Activated T-cell treated with anti-CD3 and anti-CD28 coated beads for 4 hours (primary cell): ENCODE measurements at regions not wholly inside any gene's neighbourhood (a gene's known extent, or its start where the extent isn't known, plus 50 kb on each side); places are given as distances from the start of the nearest gene placed in this dataset.

ENCODE experiments used
- DNase-seq: peaks from one replicate; pipeline ENCODE4 v3.0.0-alpha.2; 2020

DNA sequence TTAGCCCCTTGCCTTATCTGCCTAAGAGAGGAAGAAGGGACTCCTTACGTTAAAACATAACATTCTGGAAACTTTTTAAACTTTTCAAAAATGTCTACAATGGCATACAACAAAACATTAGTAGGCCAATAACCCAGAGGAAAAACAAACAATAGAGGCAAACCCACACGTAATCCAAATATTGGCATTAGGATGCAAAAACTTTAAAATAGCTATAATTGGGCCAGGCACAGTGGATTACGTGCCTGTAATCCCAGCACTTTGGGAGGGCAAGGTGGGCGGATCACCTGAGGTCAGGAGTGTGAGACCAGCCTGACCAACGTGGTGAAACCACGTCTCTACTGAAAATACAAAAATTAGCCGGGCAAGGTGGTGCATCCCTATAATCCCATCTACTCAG lies 134.9 kb downstream of the AQP9 start:
- DNase-seq: no peak

DNA sequence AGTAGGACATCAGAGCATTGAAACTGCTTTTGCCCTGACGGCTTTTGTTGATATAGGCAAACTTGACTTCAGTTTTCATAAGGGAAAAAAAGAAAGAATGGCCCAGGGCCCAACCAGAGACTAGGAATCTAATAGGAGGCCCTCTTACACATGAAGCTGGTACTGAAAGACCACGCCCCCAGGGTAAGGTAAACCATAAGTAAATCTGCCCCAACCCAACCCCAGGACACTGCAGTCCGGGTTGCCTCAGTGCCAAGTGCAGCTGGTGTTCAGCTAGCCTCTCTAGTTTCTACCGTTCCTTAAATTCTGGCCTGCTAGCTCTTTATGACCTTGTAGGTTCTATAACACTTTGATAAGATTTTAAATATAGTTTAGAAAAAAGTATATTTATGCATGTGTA lies 136.7 kb downstream of the AQP9 start:
- no peak for DNase-seq

- no peak for DNase-seq
Measured at GRCh38 chr15:58275785-58276184, 137.6 kb downstream of the AQP9 start.

DNA sequence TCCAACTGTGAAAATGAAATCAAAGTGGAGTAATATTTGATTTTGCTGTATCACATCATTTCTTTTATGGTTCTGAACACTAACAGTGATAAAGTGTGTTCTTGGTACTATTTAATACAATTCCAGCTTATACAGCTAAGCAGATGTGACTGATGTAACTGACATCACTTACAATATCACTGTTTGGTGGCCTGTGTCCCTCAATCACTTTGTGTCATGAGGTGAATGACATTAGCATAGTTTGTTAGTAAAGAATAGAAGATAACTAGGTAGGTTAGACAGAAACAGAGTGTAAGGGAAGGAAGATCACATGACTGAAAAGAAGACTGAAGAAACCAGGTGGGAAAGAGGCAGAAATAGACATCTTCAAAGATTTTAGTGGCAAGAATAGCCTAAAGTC lies 138.7 kb downstream of the AQP9 start:
- no peak for DNase-seq

DNA sequence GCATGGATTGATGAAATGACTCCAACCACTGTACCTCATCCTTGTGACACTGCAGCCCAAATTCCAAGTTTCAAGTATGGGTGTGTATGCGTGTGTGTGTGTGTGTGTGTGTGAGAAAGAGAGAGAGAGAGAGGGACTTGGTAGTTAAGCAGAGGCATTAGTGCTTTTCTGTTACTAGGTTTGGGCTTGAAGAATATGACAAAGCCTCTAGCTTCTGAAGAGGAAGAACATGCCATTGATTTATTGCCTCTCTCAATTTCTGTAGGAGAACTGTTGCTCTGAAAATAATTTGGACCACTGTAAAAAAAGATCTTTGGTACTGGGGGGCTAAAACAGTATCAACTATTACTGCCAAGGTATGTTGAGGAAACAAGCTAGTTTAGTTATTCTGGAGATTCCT lies 139.2 kb downstream of the AQP9 start:
- no peak for DNase-seq

GRCh38 chr15:58279106-58279505 lies 140.9 kb downstream of the AQP9 start:
- no peak for DNase-seq

GRCh38 chr15:58279654-58280053 lies 141.5 kb downstream of the AQP9 start:
- no peak for DNase-seq

- DNase-seq: no peak
Measured at GRCh38 chr15:58282060-58282708, 144.0 kb downstream of the AQP9 start.

DNA sequence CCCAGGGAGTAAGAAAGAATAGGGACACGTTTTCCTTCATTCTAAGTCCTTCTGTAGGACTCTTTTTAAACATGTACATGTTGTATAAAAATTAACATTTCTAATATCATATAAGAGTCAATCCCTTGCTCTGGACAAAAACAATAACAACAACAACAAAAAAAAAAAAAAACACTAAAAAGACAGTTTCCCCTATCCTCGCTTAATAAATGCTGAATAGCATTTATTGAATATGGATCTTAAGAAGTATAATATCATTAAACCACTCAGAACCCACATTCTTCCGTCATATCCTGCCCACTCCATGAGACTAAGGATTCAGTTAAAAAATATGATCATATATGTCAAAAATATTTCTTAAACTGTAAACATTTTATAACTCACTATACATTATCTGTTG lies 145.1 kb downstream of the AQP9 start:
- DNase-seq: no peak

DNA sequence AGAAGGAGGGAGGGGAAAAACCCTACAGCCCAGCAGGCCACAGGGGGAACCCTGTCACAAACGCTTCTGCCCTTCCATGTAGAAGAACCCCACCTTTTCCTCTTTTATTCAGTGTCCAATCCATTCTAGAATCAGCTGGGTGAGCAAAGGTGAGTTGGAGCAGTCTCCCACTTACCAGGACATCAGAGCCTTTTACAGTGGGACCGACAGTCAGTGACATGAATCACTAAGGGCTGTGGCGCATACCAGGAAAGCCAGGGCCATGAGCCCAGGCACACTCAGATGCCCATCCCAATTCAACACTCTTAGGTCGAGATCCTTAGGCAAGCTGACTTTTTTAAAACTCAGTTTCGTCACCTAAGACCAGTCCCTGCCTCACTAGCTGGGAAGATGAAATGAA lies 146.1 kb downstream of the AQP9 start:
- DNase-seq: no peak

- DNase-seq: no peak
Measured at GRCh38 chr15:58285212-58285920, 146.4 kb upstream of the LIPC start.

DNA sequence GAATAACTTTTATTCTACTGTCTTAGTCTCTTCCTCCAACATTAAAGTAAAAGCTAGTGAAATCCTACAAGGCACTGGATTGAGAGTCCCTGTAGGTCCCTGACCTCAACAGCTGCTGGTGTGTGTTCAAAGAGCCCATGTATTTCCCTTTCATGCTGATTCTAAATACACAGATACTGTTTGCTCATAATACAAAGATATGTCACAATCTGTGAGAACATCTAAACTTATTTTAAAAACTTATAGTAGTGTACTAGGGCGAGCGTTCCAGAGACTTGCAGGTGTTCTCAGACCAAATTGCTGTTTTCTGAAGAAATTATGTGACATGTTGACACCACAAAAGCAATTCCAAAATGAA lies 145.9 kb upstream of the LIPC start:
- DNase-seq: no peak

GRCh38 chr15:58286523-58286922 lies 145.3 kb upstream of the LIPC start:
- no peak for DNase-seq

DNA sequence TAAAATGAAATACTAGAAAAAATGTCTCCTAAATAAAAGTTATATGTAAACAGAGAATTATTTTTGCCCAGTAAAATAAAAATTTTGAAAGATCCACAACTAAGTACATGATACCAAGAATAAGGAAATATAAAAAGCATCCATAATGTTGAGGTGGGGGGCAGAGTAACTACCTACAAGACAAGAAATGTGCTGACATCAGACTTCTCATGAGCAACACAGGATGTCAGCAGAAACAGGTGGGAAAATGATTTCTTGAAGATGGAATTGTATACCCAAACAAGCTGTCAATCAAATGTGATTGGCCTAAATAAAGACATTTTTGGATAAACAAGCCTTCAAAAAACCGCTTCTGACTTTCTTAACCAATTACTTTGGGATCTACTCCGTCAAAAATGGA lies 143.9 kb upstream of the LIPC start:
- no peak for DNase-seq

- DNase-seq: no peak
Measured at GRCh38 chr15:58288592-58288991, 143.2 kb upstream of the LIPC start.

DNA sequence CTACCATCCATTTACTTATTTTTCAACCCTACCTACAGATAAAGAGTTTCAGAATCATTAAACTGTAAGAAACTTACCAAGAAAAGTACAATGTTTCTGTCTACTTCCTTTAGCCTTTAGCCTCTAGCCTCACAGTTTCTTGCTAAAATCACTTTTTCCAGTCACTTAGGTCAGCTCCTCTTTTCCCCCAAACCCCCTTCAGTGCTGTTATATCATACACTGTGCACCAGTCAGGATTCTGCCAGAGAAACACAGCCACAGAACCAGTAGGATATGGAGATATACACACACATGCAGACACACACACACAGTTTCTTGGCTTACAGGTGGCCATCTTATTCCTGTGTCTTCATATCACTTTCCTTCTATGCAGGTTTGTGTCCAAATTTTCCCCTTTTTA lies 139.9 kb upstream of the LIPC start:
- DNase-seq: no peak

- no peak for DNase-seq
Measured at GRCh38 chr15:58292751-58293175, 139.0 kb upstream of the LIPC start.

DNA sequence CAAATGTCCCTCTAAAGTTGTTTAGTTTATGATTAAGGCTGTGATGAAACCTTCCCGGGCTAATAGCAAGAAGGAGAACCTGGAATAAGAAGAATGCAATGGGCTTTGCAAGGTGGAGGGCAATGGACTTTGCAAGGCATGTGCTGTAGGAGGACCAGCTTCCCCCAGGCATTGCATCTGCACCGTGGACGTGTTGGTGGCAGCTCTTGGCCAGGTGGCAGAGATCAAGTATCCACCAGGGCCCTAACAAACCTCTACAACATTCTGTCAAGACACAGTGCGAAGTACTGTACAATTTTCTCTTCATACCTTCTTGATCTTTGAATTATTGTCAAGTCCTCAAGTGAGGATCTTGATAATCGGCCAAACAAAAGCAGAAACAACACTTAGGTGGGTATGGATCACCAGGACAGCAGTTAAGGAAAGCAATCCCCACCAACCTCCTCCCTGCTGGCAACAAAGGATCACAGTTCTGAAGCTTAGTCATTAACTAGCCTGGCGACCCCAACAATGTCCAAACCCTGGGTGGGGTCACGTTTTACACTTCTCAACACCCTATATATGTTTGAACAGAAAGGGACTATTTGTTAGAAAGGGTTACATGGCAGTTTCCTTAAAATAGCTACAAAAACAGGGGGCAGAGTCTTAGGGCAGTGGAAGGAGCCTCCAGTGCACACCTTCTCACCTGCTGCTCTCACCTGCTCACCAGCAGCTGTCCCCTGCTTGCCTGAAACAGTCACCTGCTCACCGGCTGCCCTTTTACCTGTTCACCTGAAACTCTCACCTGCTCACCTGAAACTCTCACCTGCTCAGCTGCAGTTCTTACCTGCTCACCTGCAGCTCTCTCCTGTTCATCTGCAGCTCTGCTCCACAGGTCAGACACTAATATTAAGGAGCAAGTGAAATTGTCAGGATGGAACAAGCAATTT lies 137.9 kb upstream of the LIPC start:
- DNase-seq: no peak

GRCh38 chr15:58294681-58295254 lies 137.0 kb upstream of the LIPC start:
- no peak for DNase-seq

DNA sequence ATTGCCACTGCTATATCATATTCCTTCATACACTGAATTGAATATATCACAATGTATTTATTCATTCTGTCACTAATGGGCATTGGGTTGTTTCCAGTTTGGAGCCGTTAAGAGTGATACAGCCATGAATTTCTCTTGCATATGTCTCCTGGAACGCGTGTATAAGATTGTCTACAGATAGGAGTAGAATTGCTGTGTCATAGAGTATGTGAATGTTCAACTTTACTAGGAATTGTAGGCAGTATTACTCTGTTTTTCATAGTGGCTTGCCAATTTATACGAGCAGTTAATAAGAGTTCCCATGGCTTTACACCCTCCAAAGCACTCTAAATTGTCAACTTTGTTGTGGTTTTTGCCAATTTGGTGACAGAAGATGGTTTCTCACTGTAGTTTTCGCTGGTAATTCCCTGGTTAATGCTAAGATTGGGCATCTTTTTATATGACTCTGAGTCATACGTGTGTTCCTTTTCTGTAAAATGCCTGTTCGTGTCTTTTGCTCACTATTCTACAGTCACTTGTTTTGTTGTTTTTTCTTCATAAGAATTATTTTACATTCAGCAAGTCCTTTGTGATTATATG lies 136.1 kb upstream of the LIPC start:
- DNase-seq: no peak

GRCh38 chr15:58296276-58296675 lies 135.5 kb upstream of the LIPC start:
- no peak for DNase-seq

GRCh38 chr15:58297639-58298038 lies 134.2 kb upstream of the LIPC start:
- no peak for DNase-seq
